ENCODE measurements at regions not wholly inside any gene's neighbourhood (a gene's known extent, or its start where the extent isn't known, plus 50 kb on each side); places are given as distances from the start of the nearest gene placed in this dataset.
A peak's percentile ranks its signal among the peaks of the same experiment; 100 is the strongest.
"Not testable (repeated sequence)": the region's sequence is repeated elsewhere in the genome, so short reads cannot be mapped to it uniquely, and the experiment has no call there.

DNA sequence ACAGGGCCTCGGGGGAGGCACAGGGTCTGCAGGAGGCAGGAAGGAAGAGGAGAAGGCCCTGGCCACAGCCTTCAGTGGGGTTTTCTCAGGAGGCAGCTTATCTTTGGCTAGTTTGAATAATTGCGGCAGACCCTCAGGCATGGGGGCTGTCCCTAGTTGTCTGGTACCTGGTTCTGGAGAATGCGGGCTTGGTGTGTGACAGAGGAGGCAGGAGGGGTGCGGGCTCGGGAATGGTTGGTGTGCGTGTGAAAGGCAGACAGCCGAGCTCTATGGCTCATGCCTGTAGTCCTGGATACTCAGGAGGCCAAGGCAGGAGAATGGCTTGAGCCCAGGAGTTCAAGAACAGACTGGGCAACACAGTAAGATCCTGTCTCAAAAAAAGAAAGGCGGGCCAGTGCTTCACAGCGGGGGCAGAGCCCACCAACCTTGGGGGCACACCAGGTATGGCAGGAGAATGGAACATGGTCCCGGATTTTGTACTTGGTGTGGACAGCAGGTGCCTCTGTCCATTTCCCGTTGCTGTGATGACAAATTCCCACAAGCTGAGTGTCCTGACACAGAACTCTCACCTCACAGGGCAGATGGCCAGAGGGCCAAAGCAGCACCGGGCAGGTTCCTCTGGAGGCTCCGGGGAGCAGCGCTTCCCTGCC lies 640.6 kb downstream of the TBC1D22A start:
- H3K9ac ChIP-seq (ENCODE audit: insufficient read length), result no peak overlapping the region
- DNase-seq (ENCODE audit: low read depth, low spot score), result no peak

DNA sequence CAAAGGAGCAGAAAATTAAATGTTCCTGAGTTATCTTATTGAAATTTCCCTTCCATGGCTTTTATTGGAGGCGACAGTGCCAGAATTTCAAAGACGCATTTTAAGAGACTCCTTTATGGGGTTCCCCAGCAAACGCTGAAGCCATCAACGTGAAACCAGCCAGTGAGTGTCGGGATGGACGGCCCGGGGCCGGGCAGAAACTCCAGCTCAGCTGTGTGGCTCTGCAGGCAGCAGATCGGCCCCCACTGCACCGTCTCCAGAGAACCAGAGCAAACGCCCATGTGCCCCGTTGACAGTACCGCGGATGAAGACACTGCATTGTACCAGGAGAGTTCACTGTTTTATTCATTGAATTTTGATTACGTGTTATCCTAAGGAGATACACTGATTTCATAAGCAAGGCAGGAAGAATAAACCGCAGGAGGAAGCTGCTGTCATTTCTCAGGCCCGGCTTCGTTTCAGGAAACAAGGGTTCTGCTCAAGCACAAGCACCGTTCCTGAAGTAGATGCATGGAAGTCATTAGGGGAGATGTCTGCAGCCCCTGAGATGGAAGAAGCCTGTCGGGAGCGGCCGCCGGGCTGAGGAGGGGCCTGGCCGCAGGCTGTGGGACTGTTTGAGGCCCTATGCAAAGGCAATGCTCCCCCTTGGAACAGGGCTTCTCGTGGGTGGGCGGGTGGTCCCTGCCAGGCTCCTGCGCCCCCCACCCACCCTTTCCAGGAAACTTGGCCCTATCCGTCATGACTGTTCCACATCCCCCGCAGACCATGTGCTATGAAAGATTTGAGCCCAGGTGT lies 639.7 kb downstream of the TBC1D22A start:
- H3K27ac ChIP-seq, result no peak overlapping the region
- H3K4me3 ChIP-seq, result peak overlapping the region; percentile 25
- no peaks in the 10 kb centered on the region for H3K9me3 ChIP-seq (ENCODE audit: low read depth, low read length)
- TF ChIP-seq POLR2AphosphoS5 (IDR thresholded peaks at IDR 0.05; ENCODE audit: borderline replicate concordance, low read depth, low read length) (no peak), FOXP2 (optimal IDR thresholded peaks at IDR 0.05; ENCODE audit: control extremely low read depth, extremely low read length, insufficient read depth) (no peak), EZH2 (IDR thresholded peaks at IDR 0.05) (no peak)
- H3K9ac ChIP-seq (ENCODE audit: insufficient read length), result no peak overlapping the region
- peak; percentile 66 for DNase-seq (ENCODE audit: low read depth, low spot score)
- no peaks in the 10 kb centered on the region for H3K36me3 ChIP-seq (ENCODE audit: insufficient read depth, low read length)

More for the DNA sequence above, 640.6 kb downstream of the TBC1D22A start:
- Histone ChIP-seq H3K36me3 (ENCODE audit: insufficient read depth, low read length) (no peaks in the 10 kb centered on the region), H3K27ac (no peak overlapping the region), H3K4me3 (peak overlapping the region; percentile 25; the same call in 1 of the 2 replicates), H3K9me3 (ENCODE audit: low read depth, low read length) (no peaks in the 10 kb centered on the region)
- TF ChIP-seq EZH2 (IDR thresholded peaks at IDR 0.05) (no peak), FOXP2 (optimal IDR thresholded peaks at IDR 0.05; ENCODE audit: control extremely low read depth, extremely low read length, insufficient read depth) (no peak), POLR2AphosphoS5 (IDR thresholded peaks at IDR 0.05; ENCODE audit: borderline replicate concordance, low read depth, low read length) (no peak)

DNA sequence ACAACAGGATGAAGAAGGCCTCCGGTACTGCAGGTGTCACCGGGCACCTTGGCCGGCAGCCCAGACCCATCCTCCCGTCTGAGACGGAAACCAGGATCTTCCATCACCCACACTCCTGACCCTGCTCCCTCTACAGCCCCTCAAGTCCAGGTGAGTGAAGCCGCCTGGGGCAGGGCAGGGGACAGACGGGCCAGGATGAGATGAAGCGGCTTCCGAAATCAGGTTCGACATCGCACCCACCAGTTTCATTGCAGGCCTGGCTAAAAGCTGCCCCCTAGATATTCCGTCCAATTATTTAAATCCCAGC lies 639.1 kb downstream of the TBC1D22A start:
- Histone ChIP-seq H3K9me3 (ENCODE audit: low read depth, low read length) (no peaks in the 10 kb centered on the region), H3K4me3 (peak overlapping the region; percentile 25; the same call in 1 of the 2 replicates), H3K36me3 (ENCODE audit: insufficient read depth, low read length) (no peaks in the 10 kb centered on the region), H3K9ac (ENCODE audit: insufficient read length) (no peak overlapping the region), H3K27ac (no peak overlapping the region)
- TF ChIP-seq FOXP2 (optimal IDR thresholded peaks at IDR 0.05; ENCODE audit: control extremely low read depth, extremely low read length, insufficient read depth) (no peak), POLR2AphosphoS5 (IDR thresholded peaks at IDR 0.05; ENCODE audit: borderline replicate concordance, low read depth, low read length) (no peak), EZH2 (IDR thresholded peaks at IDR 0.05) (no peak)
- no peak for DNase-seq (ENCODE audit: low read depth, low spot score)

DNA sequence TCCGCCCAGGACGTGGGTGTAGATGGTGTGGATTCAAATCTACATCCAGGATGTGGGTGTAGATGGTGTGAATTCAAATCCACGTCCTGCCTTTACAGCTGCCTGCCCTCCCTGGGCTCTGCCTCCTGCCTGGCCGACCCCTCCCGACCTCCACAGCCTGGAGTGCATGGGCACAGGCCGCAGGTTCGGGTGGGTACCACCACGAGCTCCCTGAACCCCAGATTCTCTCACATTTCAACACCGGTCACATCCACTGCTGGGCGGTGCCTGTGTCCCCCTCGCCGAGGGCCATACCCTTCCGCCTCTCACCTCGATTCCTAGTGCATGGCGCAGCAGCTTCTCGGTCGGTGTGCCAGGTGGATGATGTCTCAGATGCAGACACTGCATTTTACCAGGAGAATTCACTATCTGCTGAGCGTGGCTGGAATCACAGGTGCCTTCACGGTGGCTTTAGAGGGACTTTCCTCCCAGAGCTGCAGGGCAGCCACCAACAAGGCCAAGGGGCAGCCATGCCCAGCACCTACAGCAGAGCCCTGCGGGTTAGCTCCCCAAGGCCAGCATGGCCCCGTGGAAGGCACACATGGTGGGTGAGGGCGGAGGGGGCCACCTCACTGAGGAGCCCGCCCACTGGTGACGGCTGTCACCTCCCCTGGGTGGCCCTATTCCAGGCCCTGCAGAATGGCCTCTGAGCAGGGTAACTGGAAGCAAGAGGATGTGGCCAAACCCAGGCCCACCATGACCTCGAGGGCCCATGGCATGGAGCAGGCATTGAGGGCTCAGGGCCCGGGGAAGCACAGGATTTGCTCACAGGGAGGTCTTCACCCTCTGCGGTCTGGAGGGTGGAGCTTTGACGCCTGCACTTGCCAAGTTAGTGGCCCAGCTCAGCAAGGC lies 638.5 kb downstream of the TBC1D22A start:
- H3K9me3 ChIP-seq (ENCODE audit: low read depth, low read length), result no peaks in the 10 kb centered on the region
- no peak for DNase-seq (ENCODE audit: low read depth, low spot score)
- TF ChIP-seq POLR2AphosphoS5 (IDR thresholded peaks at IDR 0.05; ENCODE audit: borderline replicate concordance, low read depth, low read length), result no peak
- no peak for TF ChIP-seq EZH2 (IDR thresholded peaks at IDR 0.05)
- no peak for TF ChIP-seq FOXP2 (optimal IDR thresholded peaks at IDR 0.05; ENCODE audit: control extremely low read depth, extremely low read length, insufficient read depth)
- H3K9ac ChIP-seq (ENCODE audit: insufficient read length), result no peak overlapping the region
- H3K27ac ChIP-seq, result no peak overlapping the region
- no peak overlapping the region for H3K4me3 ChIP-seq
- H3K36me3 ChIP-seq (ENCODE audit: insufficient read depth, low read length), result no peaks in the 10 kb centered on the region

DNA sequence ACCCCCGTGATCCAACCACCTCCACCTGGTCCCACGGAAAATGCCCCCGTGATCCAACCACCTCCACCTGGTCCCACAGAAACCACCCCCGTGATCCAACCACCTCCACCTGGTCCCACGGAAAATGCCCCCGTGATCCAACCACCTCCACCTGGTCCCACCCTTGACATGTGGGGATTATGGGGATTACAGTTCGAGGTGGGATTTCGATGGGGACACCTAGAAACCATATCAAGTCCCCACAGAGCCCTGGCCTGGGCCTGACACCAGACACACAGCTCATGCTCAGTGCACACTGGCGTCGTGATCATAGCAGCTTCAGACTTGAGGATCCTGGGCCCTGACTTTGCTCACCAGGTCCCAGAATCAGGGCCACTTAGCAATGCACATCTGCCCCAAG lies 637.7 kb downstream of the TBC1D22A start:
- not testable (repeated sequence) for H3K4me3 ChIP-seq; H3K27ac ChIP-seq; H3K9ac ChIP-seq (ENCODE audit: insufficient read length); H3K9me3 ChIP-seq (ENCODE audit: low read depth, low read length); DNase-seq (ENCODE audit: low read depth, low spot score); H3K36me3 ChIP-seq (ENCODE audit: insufficient read depth, low read length)

DNA sequence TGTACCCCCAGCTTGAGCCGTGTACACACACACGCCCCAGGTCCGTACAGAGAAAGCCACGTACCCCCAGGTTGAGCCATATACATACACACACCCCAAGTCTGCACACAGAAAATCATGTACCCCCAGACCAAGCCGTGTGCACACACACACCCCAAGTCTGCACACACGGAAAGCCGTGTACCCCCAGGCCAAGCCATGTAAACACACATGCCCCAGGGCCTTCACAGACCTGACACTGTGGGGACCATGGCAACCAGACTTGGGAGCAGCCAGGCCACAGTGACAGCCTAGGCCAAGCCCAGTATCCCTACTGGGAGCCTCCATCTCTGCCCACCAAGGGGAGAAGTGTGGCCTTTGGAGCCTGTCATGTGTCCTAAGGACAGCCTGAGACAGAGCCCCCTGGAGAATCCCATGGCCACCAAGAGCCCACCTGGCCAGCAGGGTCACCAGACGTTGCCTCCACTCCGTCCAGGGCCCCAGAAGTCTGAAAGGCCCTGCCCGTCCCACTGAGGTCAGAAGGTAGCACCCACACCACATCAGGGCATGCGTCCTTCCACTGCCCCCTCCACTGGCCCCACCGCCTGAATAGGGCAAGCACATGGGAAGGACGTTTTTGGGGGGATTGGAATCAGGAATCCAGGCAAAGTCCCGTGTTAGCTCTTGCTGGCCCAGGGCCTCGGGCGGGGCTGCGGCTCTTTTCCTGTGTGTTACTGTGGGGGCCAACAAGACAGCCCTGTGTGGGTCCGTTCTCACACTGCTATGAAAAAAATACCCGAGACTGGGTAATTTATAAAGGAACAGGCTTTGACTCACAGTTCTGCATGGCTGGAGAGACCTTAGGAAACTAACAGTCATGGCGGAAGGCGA lies 636.7 kb downstream of the TBC1D22A start:
- Histone ChIP-seq H3K9me3 (ENCODE audit: low read depth, low read length) (no peaks in the 10 kb centered on the region), H3K9ac (ENCODE audit: insufficient read length) (no peak overlapping the region), H3K36me3 (ENCODE audit: insufficient read depth, low read length) (no peaks in the 10 kb centered on the region), H3K27ac (no peak overlapping the region), H3K4me3 (no peak overlapping the region)
- no peak for DNase-seq (ENCODE audit: low read depth, low spot score)
- no peak for TF ChIP-seq FOXP2 (optimal IDR thresholded peaks at IDR 0.05; ENCODE audit: control extremely low read depth, extremely low read length, insufficient read depth)
- no peak for TF ChIP-seq EZH2 (IDR thresholded peaks at IDR 0.05)
- TF ChIP-seq POLR2AphosphoS5 (IDR thresholded peaks at IDR 0.05; ENCODE audit: borderline replicate concordance, low read depth, low read length), result no peak

DNA sequence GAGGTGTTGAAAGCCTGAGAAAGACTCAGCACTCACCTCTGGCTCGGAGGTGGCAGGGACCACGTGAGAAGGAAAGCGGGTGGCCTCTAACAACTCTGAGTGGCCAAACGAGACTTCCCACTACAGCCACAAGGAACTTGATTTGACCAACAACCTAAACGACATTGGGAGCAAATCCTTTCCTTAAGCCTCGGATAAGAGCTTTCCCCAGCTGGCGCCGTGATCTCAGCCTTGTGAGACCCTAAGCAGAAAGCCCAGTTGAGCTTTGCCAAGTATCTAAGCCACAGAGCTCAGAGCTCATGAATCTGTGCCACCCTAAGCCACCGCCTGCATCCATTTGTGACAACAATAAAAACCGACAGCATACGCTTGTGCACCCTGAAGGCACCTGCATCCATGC lies 636.0 kb downstream of the TBC1D22A start:
- H3K9ac ChIP-seq (ENCODE audit: insufficient read length), result no peak overlapping the region
- no peaks in the 10 kb centered on the region for H3K36me3 ChIP-seq (ENCODE audit: insufficient read depth, low read length)
- DNase-seq (ENCODE audit: low read depth, low spot score), result no peak
- no peak for TF ChIP-seq POLR2AphosphoS5 (IDR thresholded peaks at IDR 0.05; ENCODE audit: borderline replicate concordance, low read depth, low read length)
- TF ChIP-seq FOXP2 (optimal IDR thresholded peaks at IDR 0.05; ENCODE audit: control extremely low read depth, extremely low read length, insufficient read depth), result no peak
- H3K9me3 ChIP-seq (ENCODE audit: low read depth, low read length), result no peaks in the 10 kb centered on the region
- H3K27ac ChIP-seq, result no peak overlapping the region
- no peak overlapping the region for H3K4me3 ChIP-seq
